ENCODE measurements at regions not wholly inside any gene's neighbourhood (a gene's known extent, or its start where the extent isn't known, plus 50 kb on each side); places are given as distances from the start of the nearest gene placed in this dataset.

DNA sequence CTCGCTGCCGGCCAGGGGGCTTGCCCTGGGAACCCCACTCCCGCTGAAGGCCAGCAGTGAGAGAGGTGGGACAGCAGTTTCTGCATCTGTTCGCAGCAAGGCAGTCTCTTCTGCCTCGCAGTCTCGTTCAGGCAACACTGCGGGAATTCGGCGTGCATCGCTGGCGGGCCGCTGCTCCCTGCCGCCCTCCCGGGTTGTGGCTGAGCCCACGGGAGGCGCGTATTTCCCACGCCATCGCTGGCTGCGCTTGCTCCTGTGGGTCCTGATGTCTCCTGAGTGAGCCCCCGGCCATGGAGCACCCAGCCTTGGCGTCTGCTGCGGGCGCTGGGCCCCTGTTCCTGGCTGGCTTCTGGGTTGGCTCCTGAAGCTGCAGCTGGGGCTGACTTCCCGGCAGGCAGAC lies 227.9 kb downstream of the TEX29 start:
- TF ChIP-seq NFIC (IDR thresholded peaks at IDR 0.05; ENCODE audit: borderline replicate concordance) = no peak
- TF ChIP-seq MXI1 (IDR thresholded peaks at IDR 0.05; ENCODE audit: low read depth, low read length) = no peak
- TF ChIP-seq EZH2phosphoT487 (IDR thresholded peaks at IDR 0.05; ENCODE audit: borderline replicate concordance, low read depth) = no peak
- no peak for TF ChIP-seq JUND (IDR thresholded peaks at IDR 0.05)
- TF ChIP-seq, protein P1, sequence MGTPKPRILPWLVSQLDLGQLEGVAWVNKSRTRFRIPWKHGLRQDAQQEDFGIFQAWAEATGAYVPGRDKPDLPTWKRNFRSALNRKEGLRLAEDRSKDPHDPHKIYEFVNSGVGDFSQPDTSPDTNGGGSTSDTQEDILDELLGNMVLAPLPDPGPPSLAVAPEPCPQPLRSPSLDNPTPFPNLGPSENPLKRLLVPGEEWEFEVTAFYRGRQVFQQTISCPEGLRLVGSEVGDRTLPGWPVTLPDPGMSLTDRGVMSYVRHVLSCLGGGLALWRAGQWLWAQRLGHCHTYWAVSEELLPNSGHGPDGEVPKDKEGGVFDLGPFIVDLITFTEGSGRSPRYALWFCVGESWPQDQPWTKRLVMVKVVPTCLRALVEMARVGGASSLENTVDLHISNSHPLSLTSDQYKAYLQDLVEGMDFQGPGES (IDR thresholded peaks at IDR 0.05; ENCODE audit: low read depth, low read length) = no peak
- no peak for TF ChIP-seq GATA2 (CRISPR knock-in tag; IDR thresholded peaks at IDR 0.05)
- no peak for TF ChIP-seq TAF1 (IDR thresholded peaks at IDR 0.05; ENCODE audit: borderline replicate concordance, low read depth, low read length)
- no peak for TF ChIP-seq MEF2A (IDR thresholded peaks at IDR 0.05; ENCODE audit: borderline replicate concordance, low read depth)
- TF ChIP-seq, protein P2, sequence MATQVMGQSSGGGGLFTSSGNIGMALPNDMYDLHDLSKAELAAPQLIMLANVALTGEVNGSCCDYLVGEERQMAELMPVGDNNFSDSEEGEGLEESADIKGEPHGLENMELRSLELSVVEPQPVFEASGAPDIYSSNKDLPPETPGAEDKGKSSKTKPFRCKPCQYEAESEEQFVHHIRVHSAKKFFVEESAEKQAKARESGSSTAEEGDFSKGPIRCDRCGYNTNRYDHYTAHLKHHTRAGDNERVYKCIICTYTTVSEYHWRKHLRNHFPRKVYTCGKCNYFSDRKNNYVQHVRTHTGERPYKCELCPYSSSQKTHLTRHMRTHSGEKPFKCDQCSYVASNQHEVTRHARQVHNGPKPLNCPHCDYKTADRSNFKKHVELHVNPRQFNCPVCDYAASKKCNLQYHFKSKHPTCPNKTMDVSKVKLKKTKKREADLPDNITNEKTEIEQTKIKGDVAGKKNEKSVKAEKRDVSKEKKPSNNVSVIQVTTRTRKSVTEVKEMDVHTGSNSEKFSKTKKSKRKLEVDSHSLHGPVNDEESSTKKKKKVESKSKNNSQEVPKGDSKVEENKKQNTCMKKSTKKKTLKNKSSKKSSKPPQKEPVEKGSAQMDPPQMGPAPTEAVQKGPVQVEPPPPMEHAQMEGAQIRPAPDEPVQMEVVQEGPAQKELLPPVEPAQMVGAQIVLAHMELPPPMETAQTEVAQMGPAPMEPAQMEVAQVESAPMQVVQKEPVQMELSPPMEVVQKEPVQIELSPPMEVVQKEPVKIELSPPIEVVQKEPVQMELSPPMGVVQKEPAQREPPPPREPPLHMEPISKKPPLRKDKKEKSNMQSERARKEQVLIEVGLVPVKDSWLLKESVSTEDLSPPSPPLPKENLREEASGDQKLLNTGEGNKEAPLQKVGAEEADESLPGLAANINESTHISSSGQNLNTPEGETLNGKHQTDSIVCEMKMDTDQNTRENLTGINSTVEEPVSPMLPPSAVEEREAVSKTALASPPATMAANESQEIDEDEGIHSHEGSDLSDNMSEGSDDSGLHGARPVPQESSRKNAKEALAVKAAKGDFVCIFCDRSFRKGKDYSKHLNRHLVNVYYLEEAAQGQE (IDR thresholded peaks at IDR 0.05; ENCODE audit: low read depth, low read length) = no peak
- no peak for TF ChIP-seq ELF1 (IDR thresholded peaks at IDR 0.05)
- TF ChIP-seq, protein P3, sequence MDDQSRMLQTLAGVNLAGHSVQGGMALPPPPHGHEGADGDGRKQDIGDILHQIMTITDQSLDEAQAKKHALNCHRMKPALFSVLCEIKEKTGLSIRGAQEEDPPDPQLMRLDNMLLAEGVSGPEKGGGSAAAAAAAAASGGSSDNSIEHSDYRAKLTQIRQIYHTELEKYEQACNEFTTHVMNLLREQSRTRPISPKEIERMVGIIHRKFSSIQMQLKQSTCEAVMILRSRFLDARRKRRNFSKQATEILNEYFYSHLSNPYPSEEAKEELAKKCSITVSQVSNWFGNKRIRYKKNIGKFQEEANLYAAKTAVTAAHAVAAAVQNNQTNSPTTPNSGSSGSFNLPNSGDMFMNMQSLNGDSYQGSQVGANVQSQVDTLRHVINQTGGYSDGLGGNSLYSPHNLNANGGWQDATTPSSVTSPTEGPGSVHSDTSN (IDR thresholded peaks at IDR 0.05) = no peak
- no peak for TF ChIP-seq RFX5 (IDR thresholded peaks at IDR 0.05; ENCODE audit: low read length)
- no peak for TF ChIP-seq TEAD4 (IDR thresholded peaks at IDR 0.05; ENCODE audit: borderline replicate concordance, insufficient read depth)
- no peak for TF ChIP-seq GABPA (IDR thresholded peaks at IDR 0.05; ENCODE audit: low read depth)
- no peak for DNase-seq
- no peak overlapping the region for H3K4me2 ChIP-seq
- no peaks in the 10 kb centered on the region for H4K20me1 ChIP-seq (ENCODE audit: insufficient read depth)
- no peaks in the 10 kb centered on the region for H3K27me3 ChIP-seq (ENCODE audit: insufficient read depth)
- H3K4me1 ChIP-seq (ENCODE audit: control insufficient read depth in 1 of 2, insufficient read depth in 2 of 2, low read depth in 1 of 2, low read length in 1 of 2) = no peaks in the 10 kb centered on the region
- ChIA-PET POLR2A (no interaction called here), CTCF (no interaction called here)
- WGBS (ENCODE audit: low lambda C conversion rate) = 18% methylated on average over 7 of the region's 25 CpGs
- no peak overlapping the region for H3K27ac ChIP-seq (ENCODE audit: low read depth in 2 of 2, low read length in 1 of 2)
- H3F3A ChIP-seq (replicated peaks; ENCODE audit: insufficient read depth) = no peaks in the 10 kb centered on the region
- H3K4me3 ChIP-seq (ENCODE audit: low read depth in 2 of 2, low read length in 1 of 2) = no peak overlapping the region
- no peak overlapping the region for H2AFZ ChIP-seq (ENCODE audit: low read depth)
- H3K9me3 ChIP-seq = no peaks in the 10 kb centered on the region
- H3K9ac ChIP-seq = no peak overlapping the region
- no peaks in the 10 kb centered on the region for H3K36me3 ChIP-seq (replicated peaks in 1 of 2; ENCODE audit: control insufficient read depth in 1 of 2, insufficient read depth in 2 of 2, low read length in 1 of 2)
- H3K9me2 ChIP-seq = no peaks in the 10 kb centered on the region
- H3K79me2 ChIP-seq (ENCODE audit: insufficient read depth) = no peaks in the 10 kb centered on the region

Data from SK-N-SH (cell line).